HCT116 (cell line): ENCODE measurements at regions not wholly inside any gene's neighbourhood (a gene's known extent, or its start where the extent isn't known, plus 50 kb on each side); places are given as distances from the start of the nearest gene placed in this dataset.

Source experiments
- ATAC-seq: fragments of 200-7000 bp; cut with Tn5 transposase; 2 replicates; pipeline ENCODE4 v1.9.1; 2020; ENCODE audit warnings: mild to moderate bottlenecking, moderate library complexity
- BruUV-seq: library from RNA; stranded (reverse); fragments of 400-500 nt; replicated peaks from 2 replicates; lab custom pipeline; 2021; lab: Mats Ljungman, UMichigan
- CTCF ChIA-PET: fragments of 300-600 bp; sonication (Branson Sonifier 250); formaldehyde crosslinking; loops from one replicate; lab custom pipeline; 2021; ENCODE audit warnings: antibody characterized with exemption; lab: Charles Lee
- POLR2A ChIA-PET: fragments of 300-600, 350-600 bp; sonication (Branson Sonifier 250); formaldehyde crosslinking; loops from one replicate; lab custom pipeline; 2021; ENCODE audit warnings: antibody characterized with exemption; lab: Charles Lee
- RAD21 ChIA-PET, 2 experiments: fragments of 300-600 bp; sonication (Branson Sonifier 250); formaldehyde crosslinking; loops; one replicate each; lab custom pipeline; 2023; ENCODE audit warnings: low total read pairs in 2 of 2; ENCODE audit not compliant: uncharacterized antibody in 2 of 2, unreplicated experiment in 2 of 2, low non-redundant PET in 1 of 2; lab: Charles Lee
- DNase-seq: peaks from one replicate; pipeline ENCODE4 v3.0.0-alpha.2; 2010; ENCODE audit warnings: low read depth, low spot score
- H2AFZ ChIP-seq: fragments of 200-600 bp; shearing (Covaris generic), sonication (generic); 2 replicates; pipeline ENCODE4 v1.6.1; 2017; ENCODE audit warnings: low read depth, mixed run types, mixed read lengths, antibody characterized with exemption, low read length; ENCODE audit not compliant: poor library complexity, severe bottlenecking
- H3K27ac ChIP-seq: 2 replicates; pipeline ENCODE4 v1.5.1; 2012; ENCODE audit warnings: low read depth, low read length
- H3K27me3 ChIP-seq: fragments of 200-600 bp; sonication (generic); 2 replicates; pipeline ENCODE4 v1.6.1; 2016; ENCODE audit warnings: mixed run types, low read length, mixed read lengths; ENCODE audit not compliant: insufficient read depth
- H3K36me3 ChIP-seq, 2 experiments: fragments of 200-500 bp in 1 of 2; fragments of 200-600 bp in 1 of 2; sonication (Bioruptor generic) in 1 of 2; sonication (generic) in 1 of 2; 2 replicates each; pipeline versions ENCODE4 v1.5.1 to v1.6.1; 2014 to 2016; ENCODE audit warnings: low read length in 2 of 2, inconsistent platforms in 1 of 2, mixed read lengths in 1 of 2, mixed run types in 1 of 2; ENCODE audit not compliant: insufficient read depth in 2 of 2, control insufficient read depth in 1 of 2
- H3K4me1 ChIP-seq, 2 experiments: fragments of 200-600 bp in 1 of 2; sonication (generic) in 1 of 2; 2 replicates each; pipeline versions ENCODE4 v1.5.1 to v1.6.1; 2012 to 2017; ENCODE audit warnings: low read length in 2 of 2, inconsistent platforms in 1 of 2, mild to moderate bottlenecking in 1 of 2, mixed read lengths in 1 of 2, mixed run types in 1 of 2, moderate library complexity in 1 of 2; ENCODE audit not compliant: insufficient read depth in 2 of 2, control insufficient read depth in 1 of 2
- H3K4me2 ChIP-seq: fragments of 200-600 bp; sonication (generic); 2 replicates; pipeline ENCODE4 v1.6.1; 2017; ENCODE audit warnings: mixed run types, low read length, mixed read lengths
- H3K4me3 ChIP-seq, 2 experiments: fragments of 200-600 bp in 1 of 2; sonication (generic) in 1 of 2; replicated peaks in 1 of 2; 2 replicates each; pipeline ENCODE4 v1.5.1; 2011 to 2016; ENCODE audit warnings: low read length in 2 of 2, control low read depth in 1 of 2, low read depth in 1 of 2, mild to moderate bottlenecking in 1 of 2, mixed read lengths in 1 of 2, mixed run types in 1 of 2
- H3K79me2 ChIP-seq: fragments of 200-600 bp; sonication (generic); 2 replicates; pipeline ENCODE4 v1.6.1; 2017; ENCODE audit warnings: mild to moderate bottlenecking, mixed run types, low read length, moderate library complexity, mixed read lengths; ENCODE audit not compliant: insufficient read depth
- H3K9ac ChIP-seq: fragments of 200-600 bp; sonication (generic); 2 replicates; pipeline ENCODE4 v1.6.1; 2016; ENCODE audit warnings: low read length, mixed read lengths
- H3K9me2 ChIP-seq: fragments of 200-600 bp; sonication (generic), shearing (Covaris generic); 2 replicates; pipeline ENCODE4 v1.6.1; 2017; ENCODE audit warnings: mixed run types, mild to moderate bottlenecking, moderate library complexity; ENCODE audit not compliant: insufficient read depth
- H3K9me3 ChIP-seq, 2 experiments: fragments of 200-500 bp in 1 of 2; fragments of 200-600 bp in 1 of 2; sonication (Bioruptor generic) in 1 of 2; sonication (generic) in 1 of 2; 2 replicates each; pipeline ENCODE4 v1.6.1; 2014 to 2017; ENCODE audit warnings: low read length in 2 of 2, mixed read lengths in 2 of 2, inconsistent platforms in 1 of 2, low read depth in 1 of 2, mild to moderate bottlenecking in 1 of 2, mixed run types in 1 of 2, moderate library complexity in 1 of 2; ENCODE audit not compliant: control insufficient read depth in 1 of 2, insufficient read depth in 1 of 2
- H4K20me1 ChIP-seq: fragments of 200-600 bp; sonication (generic), shearing (Covaris generic); 2 replicates; pipeline ENCODE4 v1.6.1; 2017; ENCODE audit warnings: mixed run types, mild to moderate bottlenecking, moderate library complexity; ENCODE audit not compliant: insufficient read depth
- EGR1 ChIP-seq: IDR thresholded peaks from 2 replicates; pipeline ENCODE4 v1.6.1; 2012; ENCODE audit warnings: low read depth
- ELF1 ChIP-seq: IDR thresholded peaks from 2 replicates; pipeline ENCODE4 v1.6.1; 2012; ENCODE audit warnings: low read depth, borderline replicate concordance
- EZH2 ChIP-seq: fragments of 200-600 bp; sonication (generic); IDR thresholded peaks from 2 replicates; pipeline ENCODE4 v1.6.1; 2017; ENCODE audit warnings: antibody characterized with exemption, mixed run types
- FOSL1 ChIP-seq: IDR thresholded peaks from 2 replicates; pipeline ENCODE4 v1.6.1; 2012; ENCODE audit warnings: low read depth
- JUND ChIP-seq: IDR thresholded peaks from 2 replicates; pipeline ENCODE4 v1.6.1; 2012
- POLR2A ChIP-seq: IDR thresholded peaks from 2 replicates; pipeline ENCODE4 v1.7.0; 2011; ENCODE audit warnings: borderline replicate concordance; ENCODE audit not compliant: insufficient read depth, insufficient read length; ENCODE audit errors: extremely low read depth
- POLR2AphosphoS5 ChIP-seq: IDR thresholded peaks from 2 replicates; pipeline ENCODE4 v1.6.1; 2011; ENCODE audit warnings: mild to moderate bottlenecking, low read depth, low read length, moderate library complexity
- SIN3A ChIP-seq: IDR thresholded peaks from 2 replicates; pipeline ENCODE4 v1.6.1; 2012; ENCODE audit warnings: low read depth
- SP1 ChIP-seq: IDR thresholded peaks from 2 replicates; pipeline ENCODE4 v1.6.1; 2012; ENCODE audit warnings: low read depth
- SRF ChIP-seq: IDR thresholded peaks from 2 replicates; pipeline ENCODE4 v1.6.1; 2012; ENCODE audit warnings: low read depth
- TCF7L2 ChIP-seq: IDR thresholded peaks from 2 replicates; pipeline ENCODE4 v1.7.0; 2011; ENCODE audit warnings: borderline replicate concordance, inconsistent platforms; ENCODE audit not compliant: insufficient read depth, insufficient read length; ENCODE audit errors: extremely low read depth
- YY1 ChIP-seq: IDR thresholded peaks from 2 replicates; pipeline ENCODE4 v1.6.1; 2011; ENCODE audit warnings: low read length, low read depth, moderate library complexity, mild to moderate bottlenecking; ENCODE audit not compliant: insufficient replicate concordance; ENCODE audit errors: extremely low read depth
- ZNF274 ChIP-seq: fragments of 200-500 bp; sonication (Bioruptor generic); IDR thresholded peaks from 2 replicates; pipeline ENCODE4 v1.6.1; 2014; ENCODE audit warnings: mild to moderate bottlenecking, low read depth, low read length, inconsistent platforms
- intact Hi-C: fragments of 100-400 bp; cut with micrococcal nuclease; formaldehyde crosslinking; loops from 2 replicates; pipeline ENCODE4 v1.10.0; 2022

- TF ChIP-seq EZH2 = no peak
- no peak for TF ChIP-seq SRF
- TF ChIP-seq ZNF274 = no peak
- no peak for TF ChIP-seq JUND
- TF ChIP-seq ELF1 = no peak
- no peak for TF ChIP-seq EGR1
- no peak for TF ChIP-seq POLR2AphosphoS5
- TF ChIP-seq FOSL1 = no peak
- TF ChIP-seq YY1 = no peak
- no peak for TF ChIP-seq TCF7L2
- TF ChIP-seq SP1 = no peak
- TF ChIP-seq POLR2A = no peak
- TF ChIP-seq, all 23 proteins: peak for 0
- H3K4me1 ChIP-seq = no peaks in the 10 kb centered on the region
- ChIA-PET POLR2A (no interaction called here), RAD21 (no interaction called here), CTCF (no interaction called here)
- no peaks in the 10 kb centered on the region for H3K36me3 ChIP-seq
- H3K9me3 ChIP-seq = no peaks in the 10 kb centered on the region
- intact Hi-C loops = no loop called here
- no peak for DNase-seq
- no peak overlapping the region for H2AFZ ChIP-seq
- no peak overlapping the region for H3K9ac ChIP-seq
- ATAC-seq = no peak
- H3K4me2 ChIP-seq = no peak overlapping the region
- H3K9me2 ChIP-seq = no peaks in the 10 kb centered on the region
- no peak overlapping the region for H3K4me3 ChIP-seq
- H3K79me2 ChIP-seq = no peaks in the 10 kb centered on the region
- no peaks in the 10 kb centered on the region for H3K27me3 ChIP-seq
- no TSS peak for BruUV-seq
- no peak overlapping the region for H3K27ac ChIP-seq
- H4K20me1 ChIP-seq = no peaks in the 10 kb centered on the region
Observed at GRCh38 chr1:189524501-189524900, 953.2 kb downstream of the BRINP3 start.

- no TSS peak for BruUV-seq
- Histone ChIP-seq H3K4me2 (no peak overlapping the region), H3K27ac (no peak overlapping the region), H2AFZ (no peak overlapping the region), H4K20me1 (no peaks in the 10 kb centered on the region), H3K4me3 (no peak overlapping the region), H3K9me3 (no peaks in the 10 kb centered on the region), H3K79me2 (no peaks in the 10 kb centered on the region), H3K27me3 (no peaks in the 10 kb centered on the region), H3K36me3 (no peaks in the 10 kb centered on the region), H3K4me1 (no peaks in the 10 kb centered on the region), H3K9me2 (no peaks in the 10 kb centered on the region), H3K9ac (no peak overlapping the region)
- DNase-seq = no peak
- intact Hi-C loops = no loop called here
- ATAC-seq = no peak
- ChIA-PET CTCF (no interaction called here), RAD21 (no interaction called here), POLR2A (no interaction called here)
- no peak for TF ChIP-seq EZH2
- TF ChIP-seq FOSL1 = no peak
- TF ChIP-seq TCF7L2 = no peak
- no peak for TF ChIP-seq SIN3A
Observed at GRCh38 chr1:189530162-189530561, 947.5 kb downstream of the BRINP3 start.
